Stimulated activated CD4-positive, alpha-beta T cell treated with anti-CD3 and anti-CD28 coated beads, Interleukin-1b, Interleukin-23, amount 100 ng/mL, for 24 hours (primary cell): ENCODE measurements at regions not wholly inside any gene's neighbourhood (a gene's known extent, or its start where the extent isn't known, plus 50 kb on each side); places are given as distances from the start of the nearest gene placed in this dataset.
"Not testable (repeated sequence)": the region's sequence is repeated elsewhere in the genome, so short reads cannot be mapped to it uniquely, and the experiment has no call there.

Source experiments
- DNase-seq, 4 experiments: peaks; one replicate each; pipeline ENCODE4 v3.0.0-alpha.2; 2020; ENCODE audit warnings: low read depth in 4 of 4, low spot score in 1 of 4

GRCh38 chr5:96108629-96109028, 147.0 kb upstream of the ELL2 start:
- DNase-seq = not testable (repeated sequence)

- DNase-seq = not testable (repeated sequence)
These were observed 142.2 kb upstream of the ELL2 start for GRCh38 chr5:96103829-96104228.

GRCh38 chr5:96101358-96102089, 139.9 kb upstream of the ELL2 start:
- no peak for DNase-seq

- not testable (repeated sequence) for DNase-seq
These were observed 135.8 kb upstream of the ELL2 start for GRCh38 chr5:96097488-96097887.

- DNase-seq = no peak
These were observed 135.1 kb upstream of the ELL2 start for GRCh38 chr5:96096724-96097123.

- DNase-seq = no peak
These were observed 133.3 kb upstream of the ELL2 start for GRCh38 chr5:96094904-96095303.

- DNase-seq = no peak
These were observed 132.3 kb upstream of the ELL2 start for GRCh38 chr5:96093890-96094381.

- no peak for DNase-seq
These were observed 131.7 kb upstream of the ELL2 start for GRCh38 chr5:96093340-96093739.

GRCh38 chr5:96091874-96092273, 130.2 kb upstream of the ELL2 start:
- no peak for DNase-seq

- no peak for DNase-seq
These were observed 128.6 kb upstream of the ELL2 start for GRCh38 chr5:96090215-96090614.

GRCh38 chr5:96088706-96089498, 127.3 kb upstream of the ELL2 start:
- no peak for DNase-seq

- no peak for DNase-seq
These were observed 126.3 kb upstream of the ELL2 start for GRCh38 chr5:96087939-96088338.

GRCh38 chr5:96084874-96085506, 123.3 kb upstream of the ELL2 start:
- no peak for DNase-seq

GRCh38 chr5:96083361-96083881, 121.8 kb upstream of the ELL2 start:
- no peak for DNase-seq

- DNase-seq = no peak
These were observed 119.7 kb upstream of the ELL2 start for GRCh38 chr5:96081276-96081858.

- no peak for DNase-seq
These were observed 118.9 kb upstream of the ELL2 start for GRCh38 chr5:96080557-96080956.

GRCh38 chr5:96079962-96080361, 118.3 kb upstream of the ELL2 start:
- DNase-seq = no peak

- DNase-seq = peak in 2 of 4 experiments; percentile 21 to 29
These were observed 117.4 kb upstream of the ELL2 start for GRCh38 chr5:96079075-96079474.

- no peak for DNase-seq
These were observed 114.8 kb upstream of the ELL2 start for GRCh38 chr5:96076451-96076850.

GRCh38 chr5:96075579-96076289, 114.1 kb upstream of the ELL2 start:
- DNase-seq = no peak

GRCh38 chr5:96074870-96075269, 113.2 kb upstream of the ELL2 start:
- DNase-seq = no peak
